NCI-H2081 treated with DMSO at 0.1 percent for 48 hours (cell line): ENCODE measurements at regions not wholly inside any gene's neighbourhood (a gene's known extent, or its start where the extent isn't known, plus 50 kb on each side); places are given as distances from the start of the nearest gene placed in this dataset.
"Not testable (repeated sequence)": the region's sequence is repeated elsewhere in the genome, so short reads cannot be mapped to it uniquely, and the experiment has no call there.

Source experiments
- DNase-seq: peaks from one replicate; lab custom pipeline; 2025; lab: John Stamatoyannopoulos, UW

DNA sequence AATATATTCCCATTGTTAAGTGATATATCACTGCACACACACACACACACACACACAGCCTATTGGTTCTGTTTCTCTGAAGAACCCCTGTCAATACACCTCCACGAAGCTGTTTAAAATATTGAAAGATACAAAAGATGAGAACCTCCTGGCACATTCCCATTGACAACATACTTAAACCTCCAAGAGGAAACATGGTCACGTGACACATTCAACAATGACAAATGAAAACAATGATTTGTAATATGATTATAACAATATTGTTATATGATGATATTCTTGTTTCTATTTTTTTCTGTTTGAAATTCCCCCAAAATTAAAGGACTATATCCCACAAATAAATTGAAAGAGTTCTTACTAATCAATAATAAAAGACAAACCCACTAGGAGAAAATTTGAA is 1344.9 kb downstream of the BRD1 start:
- no peak for DNase-seq

- DNase-seq = not testable (repeated sequence)
Measured at GRCh38 chr22:48482198-48482597, 1345.5 kb downstream of the BRD1 start.

GRCh38 chr22:48481748-48482147 is 1345.9 kb downstream of the BRD1 start:
- DNase-seq = no peak

DNA sequence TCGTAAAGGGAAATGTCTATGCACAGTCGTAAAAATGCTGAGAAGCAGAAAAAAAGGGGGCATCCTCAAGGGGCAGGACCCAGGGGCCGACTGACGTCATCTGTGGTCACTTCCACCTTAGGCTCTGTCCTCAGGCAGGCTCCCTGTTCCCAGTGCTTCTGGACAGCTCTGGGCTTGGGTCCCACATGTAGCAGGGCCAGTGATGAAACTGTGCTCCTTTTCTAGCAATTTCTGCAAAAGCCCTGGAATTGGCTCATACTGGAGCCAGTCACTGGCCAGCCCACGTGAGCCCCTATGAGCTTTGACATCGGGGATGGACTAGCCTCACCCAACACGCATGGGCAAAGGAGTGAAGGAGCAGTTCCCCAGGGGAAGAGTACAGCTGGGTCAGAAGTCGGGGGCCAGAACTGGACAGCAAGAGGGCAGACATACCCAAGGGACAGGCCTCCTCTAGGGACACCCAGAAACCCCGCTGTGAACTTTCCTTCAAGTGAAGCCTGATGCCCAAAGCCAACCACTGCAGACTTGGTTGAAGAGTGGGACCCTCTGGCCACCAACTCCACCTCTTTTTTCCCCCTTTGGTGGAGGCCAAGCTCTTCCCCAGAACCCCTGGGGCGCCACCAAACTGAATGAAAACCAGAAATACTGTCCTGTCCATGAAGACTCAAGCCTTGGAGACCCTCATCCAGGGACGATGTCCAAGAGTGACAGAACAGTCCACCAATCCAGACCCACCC is 1349.0 kb downstream of the BRD1 start:
- DNase-seq = no peak

DNA sequence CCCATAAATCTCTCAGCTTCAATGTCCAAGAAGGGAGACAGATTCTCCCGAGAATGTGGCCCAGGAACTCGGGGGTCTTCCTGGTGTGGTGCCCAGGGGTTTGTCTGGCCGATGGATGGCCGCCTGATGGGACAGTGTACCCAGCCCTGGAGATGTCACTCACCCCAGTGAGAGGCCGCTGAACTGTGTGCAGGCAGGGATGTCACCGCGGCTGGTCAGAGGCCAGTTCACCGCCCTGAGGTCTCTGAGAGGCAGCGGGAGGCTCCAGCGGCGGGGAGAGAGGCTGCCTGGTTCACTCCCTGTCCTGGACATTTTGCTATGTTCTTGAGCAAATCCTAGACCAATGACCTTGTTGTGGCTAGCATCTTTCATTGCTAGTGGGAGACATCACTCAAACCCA is 1349.5 kb downstream of the BRD1 start:
- no peak for DNase-seq

DNA sequence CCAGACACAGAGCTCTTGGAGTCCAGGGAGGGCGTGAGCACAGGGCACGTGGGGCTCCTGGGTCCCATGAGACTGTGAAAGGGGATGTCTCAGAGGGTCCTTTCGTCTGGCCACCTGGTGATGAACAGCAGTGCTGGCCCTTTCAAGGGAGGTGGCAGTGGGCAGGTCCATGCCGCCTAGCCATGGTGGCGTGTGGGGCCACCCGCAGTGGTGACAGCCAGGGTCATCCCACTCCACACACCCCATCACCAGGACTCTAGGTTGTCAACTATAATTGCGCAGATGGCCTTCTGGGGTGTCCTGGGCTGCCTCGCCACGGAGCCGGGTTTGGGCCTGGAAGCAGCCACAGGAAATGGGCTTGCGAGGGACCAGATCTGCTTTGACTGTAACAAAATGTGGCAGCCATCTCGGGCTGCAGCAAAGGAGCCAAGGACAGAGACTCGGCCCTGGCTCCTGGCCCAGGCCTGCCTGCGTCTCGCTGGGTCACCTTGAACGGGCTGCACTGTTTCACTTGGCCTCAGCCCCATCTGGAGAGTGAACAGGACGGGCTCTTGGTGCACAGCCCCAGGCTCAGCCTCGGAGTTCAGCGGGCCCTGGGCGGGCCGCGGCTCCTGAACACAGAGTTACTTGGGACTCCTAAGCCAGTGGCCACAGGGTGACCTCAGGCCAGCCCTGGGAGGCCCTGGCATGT is 1350.5 kb downstream of the BRD1 start:
- no peak for DNase-seq

DNA sequence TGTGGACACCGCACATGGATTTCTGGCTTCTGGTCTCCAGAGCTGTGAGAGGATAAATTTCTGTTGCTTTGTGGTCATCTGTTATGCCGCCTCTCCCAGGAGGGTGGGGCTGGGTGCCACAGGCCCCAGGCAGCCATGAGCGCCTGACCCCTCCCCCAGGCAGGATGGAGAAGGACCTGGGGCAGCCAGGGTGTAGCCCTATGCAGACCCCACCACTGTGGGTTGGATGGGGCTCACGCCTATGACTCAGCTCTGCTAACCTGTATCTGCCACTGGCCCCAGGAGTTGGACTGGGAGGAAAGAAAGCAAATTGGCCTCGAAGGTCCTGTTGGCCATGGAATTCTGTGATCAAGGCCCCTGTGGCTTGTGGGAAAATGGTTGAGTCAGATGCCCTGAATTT is 1351.1 kb downstream of the BRD1 start:
- DNase-seq = no peak

GRCh38 chr22:48475661-48476345 is 1351.9 kb downstream of the BRD1 start:
- no peak for DNase-seq

DNA sequence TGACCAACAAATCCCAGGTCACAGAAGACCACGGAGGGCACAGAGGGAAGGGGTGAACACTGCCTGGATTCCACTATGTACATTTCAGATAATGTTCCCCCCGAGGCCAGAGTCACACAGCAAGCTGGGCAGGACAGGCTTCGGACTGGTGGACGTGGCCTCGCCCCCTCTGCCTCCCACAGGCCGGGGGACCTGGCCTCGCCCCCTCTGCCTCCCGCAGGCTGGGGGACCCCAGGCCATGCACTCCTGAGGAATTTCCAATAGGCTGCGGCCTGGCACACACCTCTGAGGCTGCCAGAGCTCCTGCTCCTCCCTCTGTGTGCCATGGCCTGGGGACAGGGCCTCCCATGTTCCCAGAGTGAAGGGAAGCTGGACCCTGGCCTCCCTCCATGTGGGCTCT is 1352.8 kb downstream of the BRD1 start:
- no peak for DNase-seq

DNA sequence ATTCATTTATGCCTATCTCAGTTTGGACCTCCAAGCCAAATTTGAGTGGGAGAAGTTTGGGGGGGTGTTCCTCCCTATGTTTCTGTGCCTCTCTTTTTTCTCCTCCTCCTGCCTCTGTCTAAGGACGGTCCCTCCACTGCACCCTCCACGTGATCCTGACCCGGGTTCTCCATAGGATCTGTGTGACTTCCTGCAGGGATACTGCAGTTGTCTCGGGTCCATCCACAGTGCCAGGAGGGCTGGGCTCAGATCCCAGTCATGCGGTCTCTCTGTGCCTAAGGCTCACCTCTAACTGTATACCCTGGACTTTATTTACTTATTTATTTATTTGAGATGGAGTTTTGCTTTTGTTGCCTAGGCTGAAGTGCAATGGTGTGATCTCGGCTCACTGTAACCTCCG is 1354.5 kb downstream of the BRD1 start:
- DNase-seq = no peak

GRCh38 chr22:48464246-48464645 is 1363.4 kb downstream of the BRD1 start:
- DNase-seq = no peak

DNA sequence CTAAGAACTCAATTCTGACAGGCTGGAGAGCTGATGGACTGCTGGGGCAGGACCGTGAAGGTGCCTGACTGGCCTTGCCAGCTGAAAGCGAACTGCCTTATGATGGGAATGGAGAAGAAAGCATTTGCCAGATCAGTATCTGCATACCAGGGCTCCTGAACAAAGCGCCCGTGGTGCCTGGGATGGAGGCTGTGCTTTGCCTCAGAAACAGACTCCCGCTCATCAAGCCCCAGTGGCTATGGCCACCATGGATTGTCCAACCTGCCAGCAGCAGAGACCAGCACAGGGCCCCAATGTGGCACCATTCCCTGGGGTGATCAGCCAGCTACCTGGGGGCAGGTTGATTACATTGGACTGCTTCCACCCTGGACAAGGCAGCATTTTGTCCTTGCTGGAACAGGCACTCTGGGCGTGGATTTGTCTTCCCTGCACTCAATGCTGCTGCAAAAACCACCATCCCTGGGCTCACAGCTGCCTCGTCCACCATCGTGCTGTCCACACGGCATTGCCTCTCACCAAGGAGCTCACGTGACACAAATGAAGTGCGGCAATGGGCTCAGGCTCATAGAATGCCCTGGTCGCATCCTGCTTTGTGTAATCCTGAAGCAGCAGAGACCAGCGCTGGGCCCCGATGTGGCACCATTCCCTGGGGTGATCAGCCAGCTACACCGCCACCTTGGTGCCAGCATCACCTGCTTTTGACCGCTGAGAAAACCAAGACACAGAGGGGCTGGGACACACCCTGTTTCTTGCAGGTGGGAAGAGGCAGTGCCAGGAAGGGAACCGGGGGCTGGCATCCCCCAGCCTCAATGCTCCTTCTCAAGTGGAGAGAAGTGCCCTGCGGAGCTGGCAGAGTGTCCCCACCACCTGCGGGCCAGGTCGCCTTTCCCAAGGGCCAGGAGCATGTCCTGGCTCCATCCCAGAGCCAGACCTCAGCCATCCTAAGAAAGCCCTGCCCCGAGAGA is 1367.5 kb downstream of the BRD1 start:
- no peak for DNase-seq

DNA sequence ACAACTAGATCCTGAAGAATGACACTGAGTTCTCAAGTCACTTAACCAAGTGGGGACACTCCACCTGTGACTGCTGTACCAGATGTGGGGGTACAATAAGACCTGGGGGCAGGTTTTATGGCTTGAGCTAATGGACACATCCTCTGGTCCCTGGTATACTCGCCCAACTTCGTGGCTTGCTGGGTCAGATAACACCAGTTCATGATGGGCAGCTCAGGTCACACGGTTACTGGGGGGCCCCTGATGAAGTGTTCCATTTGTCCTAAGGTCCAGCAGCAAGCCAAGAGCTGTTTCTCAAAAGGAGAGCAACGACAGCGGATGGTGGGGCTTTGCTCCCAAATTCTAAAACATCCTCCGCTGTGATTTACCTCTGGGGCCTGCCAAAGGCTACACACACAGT is 1368.4 kb downstream of the BRD1 start:
- DNase-seq = no peak

DNA sequence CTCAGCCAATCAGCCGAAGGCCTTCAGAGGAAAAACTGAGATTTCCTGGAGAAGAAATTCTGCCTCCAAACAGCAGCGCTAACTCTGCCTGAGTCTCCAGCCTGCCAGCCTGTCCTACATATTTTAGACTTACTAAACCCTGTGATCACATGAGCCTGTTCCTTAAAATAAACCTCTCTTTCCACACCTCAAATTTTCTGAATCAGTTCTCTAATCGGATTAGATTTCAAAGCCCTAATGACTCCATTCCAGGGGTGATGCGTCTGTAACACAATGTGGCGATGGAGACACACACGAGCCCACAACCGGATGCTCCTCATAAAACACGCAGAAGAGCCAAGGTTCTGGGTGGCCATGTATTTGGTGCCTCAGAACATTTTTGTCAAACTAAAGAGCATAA is 1371.2 kb downstream of the BRD1 start:
- DNase-seq = no peak

- no peak for DNase-seq
Measured at GRCh38 chr22:48453751-48454485, 1373.8 kb downstream of the BRD1 start.

- no peak for DNase-seq
Measured at GRCh38 chr22:48453171-48453570, 1374.5 kb downstream of the BRD1 start.

DNA sequence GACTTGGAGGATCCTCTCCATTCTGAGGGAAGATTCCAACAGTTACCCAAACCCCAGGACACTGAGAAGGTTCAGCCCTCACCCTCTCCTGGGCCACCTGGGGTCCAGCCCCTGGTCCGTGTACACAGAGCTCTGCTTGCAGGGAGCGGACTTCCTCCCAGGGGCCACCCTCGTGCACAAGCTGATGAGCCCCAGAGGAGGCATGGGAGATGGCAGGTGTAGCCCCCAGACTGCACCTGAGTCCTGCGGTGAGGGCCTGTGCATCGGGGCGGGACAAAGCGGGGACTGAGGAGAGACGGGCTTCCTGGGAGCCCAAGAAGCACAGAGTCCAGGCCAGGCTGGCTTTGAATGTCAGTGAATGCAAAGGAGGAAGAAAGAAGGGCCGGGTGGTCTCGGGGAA is 1374.9 kb downstream of the BRD1 start:
- no peak for DNase-seq

DNA sequence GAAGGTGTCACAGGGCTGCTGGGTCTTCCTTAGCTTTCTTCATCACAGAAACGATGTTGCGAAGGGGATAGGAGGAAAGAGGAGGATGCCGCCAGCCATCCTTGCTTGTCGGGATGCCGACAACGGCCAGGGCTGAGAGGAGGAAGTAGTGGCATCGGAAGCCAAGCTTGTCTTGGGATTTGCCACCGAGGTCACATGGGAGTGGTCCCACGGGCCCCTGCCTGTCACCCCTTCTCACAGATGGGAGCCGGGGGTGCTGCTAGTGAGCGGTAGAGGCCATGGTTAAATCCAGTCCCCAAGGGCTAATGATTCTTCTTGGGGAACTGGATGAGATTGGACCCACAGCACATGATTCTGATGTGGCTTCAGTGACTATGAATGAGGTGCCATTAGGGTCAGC is 1375.8 kb downstream of the BRD1 start:
- no peak for DNase-seq

GRCh38 chr22:48450188-48450825 is 1377.4 kb downstream of the BRD1 start:
- no peak for DNase-seq

GRCh38 chr22:48449466-48450187 is 1378.0 kb downstream of the BRD1 start:
- DNase-seq = no peak
